IPS-20b (cell line): ENCODE measurements at regions not wholly inside any gene's neighbourhood (a gene's known extent, or its start where the extent isn't known, plus 50 kb on each side); places are given as distances from the start of the nearest gene placed in this dataset.

Experiments
- H3K27ac ChIP-seq: one replicate; pipeline ENCODE4 v1.5.1; 2013; ENCODE audit warnings: low read length
- H3K27me3 ChIP-seq: 2 replicates; pipeline ENCODE4 v1.6.1; 2013; ENCODE audit warnings: mild to moderate bottlenecking, low read length, inconsistent platforms; ENCODE audit not compliant: insufficient read depth
- H3K36me3 ChIP-seq: 2 replicates; pipeline ENCODE4 v1.6.1; 2013; ENCODE audit warnings: low read depth, mild to moderate bottlenecking, inconsistent platforms, low read length, moderate library complexity; ENCODE audit not compliant: insufficient read depth
- H3K4me1 ChIP-seq: 2 replicates; pipeline ENCODE4 v1.6.1; 2013; ENCODE audit warnings: mild to moderate bottlenecking, control low read depth, inconsistent platforms, low read length, moderate library complexity; ENCODE audit not compliant: insufficient read depth
- H3K4me3 ChIP-seq: 2 replicates; pipeline ENCODE4 v1.5.1; 2013; ENCODE audit warnings: mild to moderate bottlenecking, low read length, inconsistent platforms
- H3K9ac ChIP-seq: 2 replicates; pipeline ENCODE4 v1.6.1; 2013; ENCODE audit warnings: low read depth, mild to moderate bottlenecking, inconsistent platforms, low read length, moderate library complexity
- H3K9me3 ChIP-seq: 2 replicates; pipeline ENCODE4 v1.6.1; 2013; ENCODE audit warnings: mild to moderate bottlenecking, low read depth, low read length, inconsistent platforms; ENCODE audit not compliant: insufficient read depth

DNA sequence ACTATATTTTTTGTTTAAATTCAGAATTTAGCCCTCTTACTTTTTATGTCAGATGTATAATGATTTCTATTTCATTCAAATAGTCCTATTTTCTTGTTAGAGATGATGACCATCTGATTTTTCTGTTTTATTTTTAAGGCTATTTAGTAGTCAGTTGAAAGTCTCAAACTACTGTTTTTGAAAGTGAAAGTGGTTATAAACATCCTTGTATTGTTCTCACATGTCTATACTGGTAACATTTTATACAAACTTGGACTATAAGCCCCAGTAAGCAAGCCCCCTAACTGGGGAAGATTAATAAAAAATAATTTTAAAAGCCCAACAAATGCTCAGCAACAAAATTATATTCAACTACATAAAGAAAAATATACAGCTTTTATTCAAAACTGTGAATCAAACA, 271.3 kb upstream of the RGS18 start:
- Histone ChIP-seq H3K27me3 (no peaks in the 10 kb centered on the region), H3K9ac (no peak overlapping the region), H3K4me1 (no peaks in the 10 kb centered on the region)

GRCh38 chr1:191888996-191889622, 269.2 kb upstream of the RGS18 start:
- H3K27me3 ChIP-seq = no peaks in the 10 kb centered on the region
- H3K4me1 ChIP-seq = no peaks in the 10 kb centered on the region
- no peaks in the 10 kb centered on the region for H3K9me3 ChIP-seq
- no peak overlapping the region for H3K4me3 ChIP-seq
- no peak overlapping the region for H3K27ac ChIP-seq
- no peak overlapping the region for H3K9ac ChIP-seq
- H3K36me3 ChIP-seq = no peaks in the 10 kb centered on the region

More for the DNA sequence above, 271.3 kb upstream of the RGS18 start:
- Histone ChIP-seq H3K36me3 (no peaks in the 10 kb centered on the region), H3K9me3 (no peaks in the 10 kb centered on the region), H3K4me3 (no peak overlapping the region), H3K27ac (no peak overlapping the region)

DNA sequence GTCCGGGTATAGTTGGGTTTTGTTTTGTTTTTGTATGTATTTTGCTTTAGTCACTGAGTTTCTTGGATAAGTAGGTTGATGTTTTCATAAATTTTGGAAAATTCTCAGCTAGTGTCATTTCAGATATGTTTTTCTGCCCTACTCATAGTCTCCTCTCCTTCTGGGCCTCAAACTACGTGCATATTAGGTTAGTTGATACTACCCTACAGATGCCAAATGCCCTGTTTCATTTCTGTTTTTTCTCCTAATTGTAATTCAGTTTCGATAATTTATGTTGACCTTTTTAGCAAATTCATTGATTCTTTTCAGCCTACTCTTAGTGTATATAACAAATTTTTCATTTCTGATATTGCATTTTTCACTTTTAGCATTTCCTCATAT, 268.6 kb upstream of the RGS18 start:
- H3K36me3 ChIP-seq = no peaks in the 10 kb centered on the region
- no peak overlapping the region for H3K9ac ChIP-seq
- H3K4me1 ChIP-seq = no peaks in the 10 kb centered on the region
- H3K27ac ChIP-seq = no peak overlapping the region
- H3K9me3 ChIP-seq = no peaks in the 10 kb centered on the region
- no peaks in the 10 kb centered on the region for H3K27me3 ChIP-seq
- no peak overlapping the region for H3K4me3 ChIP-seq

- Histone ChIP-seq H3K9ac (no peak overlapping the region), H3K9me3 (no peaks in the 10 kb centered on the region), H3K27me3 (no peaks in the 10 kb centered on the region), H3K4me3 (no peak overlapping the region), H3K36me3 (no peaks in the 10 kb centered on the region), H3K4me1 (no peaks in the 10 kb centered on the region), H3K27ac (no peak overlapping the region)
Measured at GRCh38 chr1:191890433-191891088, 267.7 kb upstream of the RGS18 start.

DNA sequence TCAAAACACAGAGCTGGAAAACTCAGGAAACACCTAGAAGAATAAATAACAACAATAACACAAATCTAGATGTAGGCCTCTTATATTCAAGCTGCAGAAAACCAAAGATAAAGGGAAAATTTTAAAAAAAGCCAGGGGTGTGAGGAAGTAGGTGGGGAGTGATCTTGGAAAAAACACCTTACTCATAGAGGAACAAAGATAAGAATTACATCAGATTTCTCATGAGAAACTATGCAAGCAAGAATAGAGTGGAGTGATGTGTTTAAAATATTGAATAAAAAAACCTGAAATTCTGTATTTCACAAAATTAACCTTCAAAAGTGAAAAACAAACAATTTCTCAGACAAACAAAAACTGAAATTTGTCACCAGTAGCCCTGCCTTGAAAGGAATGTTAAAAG, 265.5 kb upstream of the RGS18 start:
- Histone ChIP-seq H3K9me3 (no peaks in the 10 kb centered on the region), H3K9ac (no peak overlapping the region), H3K36me3 (no peaks in the 10 kb centered on the region), H3K27me3 (no peaks in the 10 kb centered on the region), H3K4me1 (no peaks in the 10 kb centered on the region), H3K27ac (no peak overlapping the region), H3K4me3 (no peak overlapping the region)

DNA sequence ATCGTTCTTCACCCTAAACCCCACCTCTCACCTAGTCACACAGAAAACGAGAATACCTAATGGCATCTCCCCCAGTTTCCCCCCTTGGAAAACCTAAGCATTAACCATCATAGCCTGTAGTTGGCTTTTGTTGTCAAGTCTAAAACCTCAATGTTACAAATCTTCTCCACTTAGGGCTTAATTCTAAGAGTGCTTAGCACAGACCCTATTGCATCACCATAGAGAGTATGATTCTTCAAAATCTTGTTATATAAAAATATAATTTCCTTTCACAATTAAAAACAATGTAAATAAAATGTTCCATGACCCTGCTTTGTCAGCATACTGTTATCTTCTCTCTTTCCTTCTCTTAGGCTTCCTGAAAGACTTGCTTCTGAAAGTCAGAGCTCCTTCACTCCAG, 263.2 kb upstream of the RGS18 start:
- Histone ChIP-seq H3K9ac (no peak overlapping the region), H3K27me3 (no peaks in the 10 kb centered on the region), H3K4me3 (no peak overlapping the region), H3K36me3 (no peaks in the 10 kb centered on the region), H3K4me1 (no peaks in the 10 kb centered on the region), H3K9me3 (no peaks in the 10 kb centered on the region), H3K27ac (no peak overlapping the region)

- Histone ChIP-seq H3K9ac (no peak overlapping the region), H3K4me1 (no peaks in the 10 kb centered on the region), H3K4me3 (no peak overlapping the region), H3K9me3 (no peaks in the 10 kb centered on the region), H3K36me3 (no peaks in the 10 kb centered on the region), H3K27me3 (no peaks in the 10 kb centered on the region), H3K27ac (no peak overlapping the region)
Measured at GRCh38 chr1:191895462-191896058, 262.7 kb upstream of the RGS18 start.

- H3K36me3 ChIP-seq = no peaks in the 10 kb centered on the region
- no peak overlapping the region for H3K27ac ChIP-seq
- H3K9me3 ChIP-seq = peaks cover 4% of the 10 kb centered on the region; the same call in 1 of the 2 replicates
- H3K27me3 ChIP-seq = no peaks in the 10 kb centered on the region
- H3K9ac ChIP-seq = no peak overlapping the region
- H3K4me1 ChIP-seq = no peaks in the 10 kb centered on the region
- H3K4me3 ChIP-seq = no peak overlapping the region
Measured at GRCh38 chr1:191897134-191897533, 261.1 kb upstream of the RGS18 start.

- H3K36me3 ChIP-seq = no peaks in the 10 kb centered on the region
- no peak overlapping the region for H3K9ac ChIP-seq
- H3K9me3 ChIP-seq = peaks cover 4% of the 10 kb centered on the region; the same call in 1 of the 2 replicates
- no peaks in the 10 kb centered on the region for H3K27me3 ChIP-seq
- H3K27ac ChIP-seq = no peak overlapping the region
- no peak overlapping the region for H3K4me3 ChIP-seq
- no peaks in the 10 kb centered on the region for H3K4me1 ChIP-seq
Measured at GRCh38 chr1:191901651-191902050, 256.6 kb upstream of the RGS18 start.

DNA sequence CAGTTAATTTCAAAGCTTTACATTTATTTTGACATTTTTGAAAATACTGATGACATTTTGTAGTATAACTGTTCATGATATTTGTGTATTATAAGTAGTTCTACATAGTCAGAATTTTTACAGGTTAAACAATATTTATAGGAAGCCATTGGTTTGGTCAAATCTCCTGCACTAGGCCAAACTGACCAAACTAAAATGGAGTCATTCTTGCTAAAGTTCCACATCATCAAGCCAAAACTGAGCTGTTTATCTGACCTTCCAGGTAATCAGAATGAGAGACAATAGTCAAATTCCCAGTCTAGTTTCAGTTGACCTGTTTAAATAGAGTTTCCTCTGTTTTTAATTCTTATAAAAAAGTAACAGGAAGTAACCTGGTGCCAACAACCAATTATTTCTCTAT, 253.3 kb upstream of the RGS18 start:
- no peaks in the 10 kb centered on the region for H3K36me3 ChIP-seq
- no peak overlapping the region for H3K27ac ChIP-seq
- H3K4me1 ChIP-seq = peaks cover 3% of the 10 kb centered on the region; the same call in 1 of the 2 replicates
- H3K9ac ChIP-seq = no peak overlapping the region
- H3K9me3 ChIP-seq = peaks cover 7% of the 10 kb centered on the region; the same call in 1 of the 2 replicates
- H3K4me3 ChIP-seq = no peak overlapping the region
- no peaks in the 10 kb centered on the region for H3K27me3 ChIP-seq

GRCh38 chr1:191905781-191906180, 252.5 kb upstream of the RGS18 start:
- H3K27me3 ChIP-seq = no peaks in the 10 kb centered on the region
- peaks cover 3% of the 10 kb centered on the region; the same call in 1 of the 2 replicates for H3K4me1 ChIP-seq
- H3K4me3 ChIP-seq = no peak overlapping the region
- H3K9me3 ChIP-seq = peaks cover 7% of the 10 kb centered on the region; the same call in 1 of the 2 replicates
- H3K27ac ChIP-seq = no peak overlapping the region
- no peaks in the 10 kb centered on the region for H3K36me3 ChIP-seq
- no peak overlapping the region for H3K9ac ChIP-seq

GRCh38 chr1:191907121-191907520, 251.1 kb upstream of the RGS18 start:
- H3K36me3 ChIP-seq = no peaks in the 10 kb centered on the region
- no peak overlapping the region for H3K9ac ChIP-seq
- H3K9me3 ChIP-seq = peaks cover 3% of the 10 kb centered on the region; the same call in 1 of the 2 replicates
- peaks cover 3% of the 10 kb centered on the region; the same call in 1 of the 2 replicates for H3K4me1 ChIP-seq
- H3K4me3 ChIP-seq = no peak overlapping the region
- H3K27me3 ChIP-seq = no peaks in the 10 kb centered on the region
- H3K27ac ChIP-seq = no peak overlapping the region
